Stimulated activated CD4-positive, alpha-beta T cell treated with anti-CD3 and anti-CD28 coated beads, Interleukin-1b, Interleukin-23, amount 100 ng/mL, for 48 hours (primary cell): ENCODE measurements at regions not wholly inside any gene's neighbourhood (a gene's known extent, or its start where the extent isn't known, plus 50 kb on each side); places are given as distances from the start of the nearest gene placed in this dataset.

Experiments used
- DNase-seq: peaks from one replicate; pipeline ENCODE4 v3.0.0-alpha.2; 2020

DNA sequence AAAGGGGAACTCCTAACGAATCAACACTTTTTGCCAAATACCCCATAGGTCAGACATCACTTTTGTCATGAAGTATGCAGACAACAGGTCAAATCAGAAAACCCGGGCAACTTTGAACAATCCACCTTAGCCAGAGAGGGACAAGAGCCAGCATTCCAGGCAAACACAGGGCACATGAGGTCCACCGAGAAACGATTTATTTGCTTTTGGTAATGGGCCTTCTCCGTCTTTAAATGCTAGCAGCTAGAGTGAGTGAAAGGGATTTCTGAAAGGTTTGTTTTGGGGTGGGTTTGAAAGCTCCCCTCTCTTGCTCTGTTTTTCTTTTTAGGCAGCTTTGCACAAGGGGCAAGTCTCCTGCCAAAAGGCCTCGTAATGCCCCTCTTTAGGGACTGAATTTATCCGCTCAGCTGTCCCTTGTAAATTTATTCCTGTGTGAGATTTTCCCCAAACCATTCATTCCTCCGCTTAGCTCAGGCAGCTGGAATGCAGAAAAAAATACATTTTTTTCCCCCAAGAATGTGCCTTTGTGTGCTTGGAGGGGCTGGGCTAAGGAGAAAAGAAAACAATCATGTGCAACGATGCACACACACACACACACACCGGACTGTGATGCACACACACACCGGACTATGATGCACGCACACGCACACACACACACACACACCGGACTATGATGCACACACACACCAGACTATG, 196.9 kb downstream of the SNX19 start:
- no peak for DNase-seq

DNA sequence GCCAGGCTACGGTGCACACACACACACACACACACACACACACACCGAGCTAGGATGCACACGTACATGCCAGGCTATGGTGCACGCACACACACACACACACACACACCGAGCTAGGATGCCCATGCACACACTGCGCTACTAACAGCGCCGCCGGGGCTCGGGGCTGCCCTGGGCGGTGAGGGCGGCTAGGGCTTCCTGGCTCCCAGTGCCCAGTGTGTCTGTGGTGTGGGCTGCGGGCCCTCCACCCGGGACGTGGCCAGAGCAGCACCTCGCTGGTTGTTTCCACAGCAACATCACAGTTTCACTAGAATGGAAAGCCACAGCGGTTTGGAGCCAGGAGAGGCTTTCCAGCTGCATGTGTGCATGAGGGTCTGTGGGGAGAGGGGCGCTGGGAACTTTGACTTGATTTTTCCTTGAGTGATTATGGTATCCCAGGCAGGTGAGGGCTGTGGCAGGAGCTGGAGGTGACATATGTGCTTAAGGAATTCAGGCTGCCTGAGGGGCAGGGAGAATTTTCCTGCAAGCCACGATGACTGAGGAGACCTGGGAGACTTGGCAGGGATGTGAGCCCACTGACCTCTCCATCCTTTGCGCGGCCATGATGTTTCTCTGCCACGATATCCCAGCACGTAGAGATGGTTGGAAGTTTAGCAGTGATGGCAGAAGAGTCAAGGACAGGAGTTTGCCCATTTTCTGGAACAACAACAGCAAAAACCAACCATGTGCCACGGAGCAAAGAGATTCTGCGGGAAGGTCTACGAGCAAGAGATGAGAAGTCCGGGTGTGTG, 195.9 kb downstream of the SNX19 start:
- DNase-seq: no peak

GRCh38 chr11:130721023-130721681, 195.1 kb downstream of the SNX19 start:
- no peak for DNase-seq

- no peak for DNase-seq
These were observed 194.5 kb downstream of the SNX19 start for GRCh38 chr11:130721736-130722135.

GRCh38 chr11:130722401-130722800, 193.9 kb downstream of the SNX19 start:
- no peak for DNase-seq

DNA sequence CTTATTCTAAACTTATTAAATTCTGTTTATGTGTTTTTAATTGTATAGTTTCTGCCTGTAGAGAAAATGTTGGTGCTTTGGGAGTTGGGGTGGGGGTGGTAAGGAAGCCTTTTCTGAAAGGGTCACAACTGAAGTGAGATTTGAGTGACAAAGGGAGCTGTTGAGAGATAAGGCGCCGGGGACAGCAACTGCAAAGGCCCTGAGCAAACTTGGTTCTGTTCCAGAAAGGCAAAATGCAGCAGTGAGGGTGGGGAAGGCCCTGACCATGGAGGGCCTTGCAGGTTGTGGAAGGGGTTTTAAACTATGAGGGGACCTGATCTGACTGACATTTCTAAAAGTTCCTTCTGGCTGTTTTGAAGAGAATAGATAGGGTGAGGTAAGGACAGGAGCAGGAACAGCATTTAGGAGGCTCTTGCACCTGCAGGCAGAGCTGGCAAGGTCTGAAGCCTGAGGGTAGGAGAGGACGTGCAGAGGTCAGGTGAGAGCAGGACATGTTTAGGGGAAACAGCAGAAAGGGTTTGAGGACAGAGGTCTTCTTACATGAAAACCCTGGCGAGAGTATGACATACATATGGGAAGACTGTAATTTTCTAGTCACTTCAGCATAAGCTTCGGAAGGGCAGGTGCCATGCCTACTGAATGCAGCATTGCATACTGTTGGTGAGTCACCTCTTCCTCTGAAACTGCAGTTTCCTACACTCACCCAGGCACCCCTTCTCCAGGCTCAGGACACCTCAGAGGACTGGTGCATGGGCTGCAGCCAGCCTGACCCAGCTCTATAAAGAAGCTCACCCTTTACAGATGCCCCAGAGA, 190.7 kb downstream of the SNX19 start:
- DNase-seq: no peak

DNA sequence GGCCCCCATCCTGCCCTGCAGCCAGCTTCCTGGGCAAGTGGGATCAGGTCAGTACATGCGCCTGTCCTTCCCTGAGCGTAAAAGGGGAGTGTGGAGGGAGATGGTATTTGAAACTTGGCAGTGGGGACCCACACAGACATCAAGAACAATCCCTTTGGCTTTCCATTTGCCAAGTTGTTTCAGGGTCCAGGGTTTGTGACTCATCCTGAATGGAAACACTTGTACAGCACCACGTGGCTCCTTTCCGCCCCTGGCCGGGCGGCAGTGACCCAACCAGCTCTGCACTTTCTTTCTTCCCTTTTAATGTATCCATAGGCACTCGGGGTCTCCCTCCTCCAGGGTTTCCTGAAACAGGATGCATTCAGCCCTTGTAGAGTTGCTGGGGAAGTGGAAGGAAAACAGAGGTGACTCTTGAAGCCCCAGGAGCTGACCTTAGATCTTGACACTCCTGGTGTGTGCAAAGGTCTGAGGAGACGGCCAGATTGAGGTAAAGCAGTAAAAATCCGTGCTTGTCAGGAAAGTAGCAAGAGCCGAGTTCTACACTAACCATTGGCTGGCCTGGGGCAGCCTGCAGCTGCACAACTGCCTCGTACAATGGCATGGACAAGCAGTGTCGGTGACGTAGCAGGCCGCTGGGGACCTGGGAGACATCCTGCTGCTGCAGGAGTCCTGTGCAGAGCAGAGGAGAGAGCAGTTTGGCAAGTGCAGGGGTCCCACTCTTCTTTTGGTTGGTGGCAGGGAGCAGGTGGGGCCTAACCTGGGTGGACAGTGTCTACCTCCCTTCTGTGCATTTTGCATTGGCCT, 189.8 kb downstream of the SNX19 start:
- DNase-seq: no peak

GRCh38 chr11:130727157-130728119, 188.8 kb downstream of the SNX19 start:
- no peak for DNase-seq

- DNase-seq: no peak
These were observed 187.8 kb downstream of the SNX19 start for GRCh38 chr11:130728185-130729180.

- no peak for DNase-seq
These were observed 187.1 kb downstream of the SNX19 start for GRCh38 chr11:130729193-130729592.

DNA sequence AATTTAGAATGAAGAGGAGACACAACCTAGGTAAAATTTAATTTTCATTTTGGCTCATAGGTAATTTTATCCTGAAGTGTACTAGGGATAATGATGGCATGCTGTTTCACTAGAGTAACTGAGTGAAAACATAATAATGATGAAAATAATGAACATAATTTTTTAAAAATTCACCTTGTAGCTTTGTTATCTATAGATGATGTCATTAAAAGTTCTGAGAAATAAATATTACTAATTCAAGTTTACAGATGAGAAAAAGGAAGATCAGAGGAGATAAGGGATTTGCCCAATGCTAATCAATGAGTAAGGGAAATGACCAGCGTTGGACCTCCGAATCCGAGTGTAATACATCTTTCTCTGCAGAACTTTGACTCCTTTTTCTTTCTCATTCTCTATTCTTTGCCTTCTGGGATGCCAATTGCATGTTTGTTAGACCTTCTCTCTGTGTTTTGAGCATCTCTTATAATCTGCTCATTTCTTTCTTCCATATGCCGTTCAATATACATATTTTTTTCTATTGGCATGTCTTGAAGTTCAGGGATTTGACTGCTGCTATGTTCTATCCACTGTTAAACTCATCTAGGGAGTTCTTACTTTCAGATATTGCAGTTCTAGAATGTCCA, 186.5 kb downstream of the SNX19 start:
- DNase-seq: no peak

DNA sequence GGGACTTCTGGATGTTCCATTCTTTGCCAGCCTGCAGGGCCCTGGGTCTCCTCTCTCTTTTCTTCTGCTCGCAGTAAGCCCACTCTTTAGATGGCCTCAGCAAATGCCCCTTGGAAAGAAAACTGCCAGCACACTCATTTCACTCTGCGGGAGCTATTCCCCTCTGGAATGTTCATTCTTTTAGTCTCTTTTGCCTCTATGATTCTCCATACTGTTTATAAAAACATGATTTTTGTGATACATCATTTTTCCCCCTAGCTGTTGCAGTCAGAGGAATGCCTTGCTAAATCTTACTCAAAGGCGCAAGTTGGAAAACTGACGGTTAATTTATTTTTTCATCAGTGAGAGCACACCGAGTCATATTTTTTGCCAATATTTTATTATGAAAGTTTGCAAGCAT, 184.9 kb downstream of the SNX19 start:
- DNase-seq: no peak

DNA sequence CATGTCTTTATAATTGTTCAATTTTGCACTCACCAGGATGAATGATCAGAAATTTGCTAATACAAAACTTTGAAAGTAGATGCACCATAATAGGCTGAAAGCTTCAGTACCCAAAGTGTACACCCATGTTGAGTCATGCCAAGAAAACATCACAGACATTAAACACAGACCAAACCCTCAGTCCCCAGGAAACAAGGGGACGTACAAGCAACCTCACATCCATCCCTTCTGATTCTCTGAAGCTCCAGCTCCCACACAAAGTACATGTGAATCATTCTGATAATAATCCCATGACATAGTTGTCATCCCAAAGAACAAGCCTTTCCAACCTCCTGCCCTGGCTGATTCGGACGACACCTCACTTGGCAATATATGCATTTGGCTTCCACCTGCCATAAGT, 183.8 kb downstream of the SNX19 start:
- no peak for DNase-seq

GRCh38 chr11:130737041-130737830, 179.0 kb downstream of the SNX19 start:
- no peak for DNase-seq

- DNase-seq: no peak
These were observed 178.3 kb downstream of the SNX19 start for GRCh38 chr11:130737866-130738431.

GRCh38 chr11:130738611-130739010, 177.7 kb downstream of the SNX19 start:
- DNase-seq: no peak

DNA sequence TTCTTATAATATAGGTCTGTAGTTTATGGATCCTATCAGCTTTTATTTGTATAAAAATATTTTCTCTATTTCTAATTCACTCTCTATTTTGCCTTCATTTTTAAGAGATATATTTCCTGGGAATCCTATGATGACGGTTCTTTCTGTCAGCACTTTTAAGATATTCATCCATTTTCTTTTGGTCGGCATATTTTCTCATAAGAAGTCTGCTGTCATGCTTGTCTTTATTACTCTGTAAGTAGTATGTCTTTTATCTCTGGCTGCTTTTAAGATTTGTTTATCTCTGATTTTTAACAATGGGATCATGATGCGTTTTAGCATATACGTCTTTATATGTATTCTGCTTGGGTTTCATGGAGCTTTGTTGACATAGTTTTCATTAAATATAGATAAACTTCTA, 175.5 kb downstream of the SNX19 start:
- DNase-seq: no peak

GRCh38 chr11:130744794-130745193, 171.5 kb downstream of the SNX19 start:
- no peak for DNase-seq
